NB4 (cell line): ENCODE measurements at regions not wholly inside any gene's neighbourhood (a gene's known extent, or its start where the extent isn't known, plus 50 kb on each side); places are given as distances from the start of the nearest gene placed in this dataset.

Experiments used
- DNase-seq: peaks from one replicate; pipeline ENCODE4 v3.0.0; 2010; ENCODE audit warnings: low read depth
- H3K4me3 ChIP-seq: one replicate; pipeline ENCODE4 v1.5.1; 2011; ENCODE audit warnings: mild to moderate bottlenecking, low read depth, low read length, moderate library complexity
- CTCF ChIP-seq: IDR thresholded peaks from one replicate; pipeline ENCODE4 v1.5.1; 2012; ENCODE audit warnings: low read depth, low read length
- MAX ChIP-seq: IDR thresholded peaks from 2 replicates; pipeline ENCODE4 v1.6.1; 2011; ENCODE audit warnings: low read depth, low read length
- MYC ChIP-seq: IDR thresholded peaks from 2 replicates; pipeline ENCODE4 v1.6.1; 2011; ENCODE audit warnings: low read depth, low read length
- POLR2A ChIP-seq: IDR thresholded peaks from 2 replicates; pipeline ENCODE4 v1.6.1; 2011; ENCODE audit warnings: mild to moderate bottlenecking; ENCODE audit not compliant: insufficient read length; ENCODE audit errors: extremely low read depth

GRCh38 chr6:14796974-14797762 is 448.7 kb upstream of the JARID2 start:
- peak; percentile 47 for DNase-seq
- H3K4me3 ChIP-seq = no peak overlapping the region
- TF ChIP-seq POLR2A (no peak), CTCF (no peak), MAX (no peak), MYC (no peak)

GRCh38 chr6:14797875-14798593 is 447.8 kb upstream of the JARID2 start:
- TF ChIP-seq POLR2A = no peak
- TF ChIP-seq MAX = no peak
- TF ChIP-seq CTCF = no peak
- TF ChIP-seq MYC = no peak
- DNase-seq = no peak
- H3K4me3 ChIP-seq = no peak overlapping the region

- no peak overlapping the region for H3K4me3 ChIP-seq
- no peak for DNase-seq
- TF ChIP-seq CTCF (no peak), MAX (no peak), POLR2A (no peak), MYC (no peak)
Observed at GRCh38 chr6:14798594-14798982, 447.3 kb upstream of the JARID2 start.

GRCh38 chr6:14798996-14799588 is 446.8 kb upstream of the JARID2 start:
- no peak for DNase-seq
- no peak overlapping the region for H3K4me3 ChIP-seq
- no peak for TF ChIP-seq POLR2A
- TF ChIP-seq MYC = no peak
- TF ChIP-seq CTCF = no peak

GRCh38 chr6:14799928-14800327 is 445.9 kb upstream of the JARID2 start:
- no peak overlapping the region for H3K4me3 ChIP-seq
- peak; percentile 81 for DNase-seq
- no peak for TF ChIP-seq CTCF
- peak; percentile 92 for TF ChIP-seq MAX
